LHCN-M2 (cell line): ENCODE measurements at regions not wholly inside any gene's neighbourhood (a gene's known extent, or its start where the extent isn't known, plus 50 kb on each side); places are given as distances from the start of the nearest gene placed in this dataset.
"Not testable (repeated sequence)": the region's sequence is repeated elsewhere in the genome, so short reads cannot be mapped to it uniquely, and the experiment has no call there.

Source experiments
- DNase-seq: peaks from one replicate; pipeline ENCODE4 v3.0.0-alpha.2; 2012; ENCODE audit warnings: low read depth

GRCh38 chr10:2893158-2893845, 174.0 kb upstream of the PFKP start:
- peak; percentile 3 for DNase-seq

- no peak for DNase-seq
Measured at GRCh38 chr10:2891770-2892124, 175.6 kb upstream of the PFKP start.

- no peak for DNase-seq
Measured at GRCh38 chr10:2891073-2891769, 176.1 kb upstream of the PFKP start.

- DNase-seq, result no peak
Measured at GRCh38 chr10:2890093-2890492, 177.3 kb upstream of the PFKP start.

GRCh38 chr10:2888403-2889004, 178.8 kb upstream of the PFKP start:
- no peak for DNase-seq

- no peak for DNase-seq
Measured at GRCh38 chr10:2887391-2888070, 179.8 kb upstream of the PFKP start.

- DNase-seq, result no peak
Measured at GRCh38 chr10:2886662-2887061, 180.7 kb upstream of the PFKP start.

GRCh38 chr10:2885288-2886278, 181.8 kb upstream of the PFKP start:
- DNase-seq, result no peak

GRCh38 chr10:2883983-2884540, 183.3 kb upstream of the PFKP start:
- not testable (repeated sequence) for DNase-seq

- DNase-seq, result no peak
Measured at GRCh38 chr10:2883238-2883637, 184.1 kb upstream of the PFKP start.

- no peak for DNase-seq
Measured at GRCh38 chr10:2882628-2883027, 184.7 kb upstream of the PFKP start.

- DNase-seq, result no peak
Measured at GRCh38 chr10:2881720-2882620, 185.4 kb upstream of the PFKP start.

- DNase-seq, result not testable (repeated sequence)
Measured at GRCh38 chr10:2880050-2880449, 187.3 kb upstream of the PFKP start.

GRCh38 chr10:2878818-2879217, 188.5 kb upstream of the PFKP start:
- no peak for DNase-seq

- DNase-seq, result no peak
Measured at GRCh38 chr10:2876032-2876431, 191.3 kb upstream of the PFKP start.

GRCh38 chr10:2874963-2875362, 192.4 kb upstream of the PFKP start:
- DNase-seq, result no peak

GRCh38 chr10:2873769-2874168, 193.6 kb upstream of the PFKP start:
- DNase-seq, result no peak

- DNase-seq, result no peak
Measured at GRCh38 chr10:2871673-2872219, 195.6 kb upstream of the PFKP start.

- DNase-seq, result no peak
Measured at GRCh38 chr10:2870654-2871053, 196.7 kb upstream of the PFKP start.
